ENCODE measurements at regions not wholly inside any gene's neighbourhood (a gene's known extent, or its start where the extent isn't known, plus 50 kb on each side); places are given as distances from the start of the nearest gene placed in this dataset.

- no peak for TF ChIP-seq CTCF (IDR thresholded peaks at IDR 0.05; ENCODE audit: unreplicated experiment)
- no peak overlapping the region for H3K27ac Mint-ChIP-seq
- H3K9me3 Mint-ChIP-seq: no peaks in the 10 kb centered on the region
- H3K36me3 Mint-ChIP-seq: no peaks in the 10 kb centered on the region
- H3K4me3 Mint-ChIP-seq: no peak overlapping the region
- H3K4me1 Mint-ChIP-seq: peaks cover 4% of the 10 kb centered on the region
- DNase-seq (ENCODE audit: low spot score in 2 of 2, unreplicated experiment in 2 of 2): no peak
- no peaks in the 10 kb centered on the region for H3K27me3 Mint-ChIP-seq (ENCODE audit: low read depth)
Measured at GRCh38 chr12:89140141-89140540, 212.2 kb downstream of the DUSP6 start.

- TF ChIP-seq CTCF (IDR thresholded peaks at IDR 0.05; ENCODE audit: unreplicated experiment): no peak
- Mint-ChIP-seq H3K27ac (no peak overlapping the region), H3K4me1 (peaks cover 4% of the 10 kb centered on the region), H3K9me3 (no peaks in the 10 kb centered on the region), H3K4me3 (no peak overlapping the region), H3K36me3 (no peaks in the 10 kb centered on the region), H3K27me3 (ENCODE audit: low read depth) (no peaks in the 10 kb centered on the region)
- DNase-seq (ENCODE audit: low spot score in 2 of 2, unreplicated experiment in 2 of 2): no peak
Measured at GRCh38 chr12:89139390-89139789, 212.9 kb downstream of the DUSP6 start.

GRCh38 chr12:89138048-89138852 lies 214.1 kb downstream of the DUSP6 start:
- no peak for DNase-seq (ENCODE audit: low spot score in 2 of 2, unreplicated experiment in 2 of 2)
- Mint-ChIP-seq H3K9me3 (no peaks in the 10 kb centered on the region), H3K27me3 (ENCODE audit: low read depth) (no peaks in the 10 kb centered on the region), H3K4me3 (no peak overlapping the region), H3K27ac (no peak overlapping the region), H3K4me1 (peaks cover 4% of the 10 kb centered on the region), H3K36me3 (no peaks in the 10 kb centered on the region)
- TF ChIP-seq CTCF (IDR thresholded peaks at IDR 0.05; ENCODE audit: unreplicated experiment): no peak

GRCh38 chr12:89135976-89136634 lies 216.2 kb downstream of the DUSP6 start:
- H3K27ac Mint-ChIP-seq: no peak overlapping the region
- peaks cover 4% of the 10 kb centered on the region for H3K4me1 Mint-ChIP-seq
- H3K36me3 Mint-ChIP-seq: no peaks in the 10 kb centered on the region
- no peak overlapping the region for H3K4me3 Mint-ChIP-seq
- no peak for TF ChIP-seq CTCF (IDR thresholded peaks at IDR 0.05; ENCODE audit: unreplicated experiment)
- no peaks in the 10 kb centered on the region for H3K27me3 Mint-ChIP-seq (ENCODE audit: low read depth)
- H3K9me3 Mint-ChIP-seq: no peaks in the 10 kb centered on the region
- DNase-seq (ENCODE audit: low spot score in 2 of 2, unreplicated experiment in 2 of 2): no peak

- DNase-seq (ENCODE audit: low spot score in 2 of 2, unreplicated experiment in 2 of 2): no peak
- H3K27me3 Mint-ChIP-seq (ENCODE audit: low read depth): no peaks in the 10 kb centered on the region
Measured at GRCh38 chr12:89134213-89134770, 218.0 kb downstream of the DUSP6 start.

More at GRCh38 chr12:89134213-89134770, 218.0 kb downstream of the DUSP6 start:
- no peak for TF ChIP-seq CTCF (IDR thresholded peaks at IDR 0.05; ENCODE audit: unreplicated experiment)
- Mint-ChIP-seq H3K9me3 (no peaks in the 10 kb centered on the region), H3K4me1 (peaks cover 4% of the 10 kb centered on the region), H3K36me3 (no peaks in the 10 kb centered on the region), H3K27ac (no peak overlapping the region), H3K4me3 (no peak overlapping the region)
